H9 (cell line): ENCODE measurements at regions not wholly inside any gene's neighbourhood (a gene's known extent, or its start where the extent isn't known, plus 50 kb on each side); places are given as distances from the start of the nearest gene placed in this dataset.

ENCODE experiments used
- DNase-seq: peaks from one replicate; pipeline ENCODE4 v3.0.0-alpha.2; 2017
- H2AFZ ChIP-seq: one replicate; pipeline ENCODE4 v1.6.1; 2013; ENCODE audit warnings: mild to moderate bottlenecking, low read length, control low read depth, moderate library complexity
- H2AK5ac ChIP-seq: 2 replicates; pipeline ENCODE4 v1.6.1; 2013; ENCODE audit warnings: low read length, control low read depth, mixed read lengths; ENCODE audit not compliant: insufficient read length
- H2BK120ac ChIP-seq: one replicate; pipeline ENCODE4 v1.6.1; 2013; ENCODE audit warnings: low read depth, mild to moderate bottlenecking, low read length, control low read depth, inconsistent platforms; ENCODE audit not compliant: poor library complexity, severe bottlenecking
- H2BK12ac ChIP-seq: 2 replicates; pipeline ENCODE4 v1.6.1; 2013; ENCODE audit warnings: low read length, control low read depth, mixed read lengths, low read depth; ENCODE audit not compliant: insufficient read length
- H2BK15ac ChIP-seq: 2 replicates; pipeline ENCODE4 v1.6.1; 2013; ENCODE audit warnings: low read depth, low read length, control low read depth
- H2BK20ac ChIP-seq: one replicate; pipeline ENCODE4 v1.6.1; 2013; ENCODE audit warnings: low read depth, mild to moderate bottlenecking, low read length, control low read depth, inconsistent platforms; ENCODE audit not compliant: poor library complexity, severe bottlenecking
- H2BK5ac ChIP-seq: 2 replicates; pipeline ENCODE4 v1.6.1; 2013; ENCODE audit warnings: low read length, control low read depth, mixed read lengths; ENCODE audit not compliant: insufficient read length
- H3K14ac ChIP-seq: 2 replicates; pipeline ENCODE4 v1.6.1; 2013; ENCODE audit warnings: low read length, control low read depth; ENCODE audit not compliant: insufficient read depth
- H3K18ac ChIP-seq: 2 replicates; pipeline ENCODE4 v1.6.1; 2013; ENCODE audit warnings: low read depth, mild to moderate bottlenecking, mixed read lengths, low read length, control low read depth; ENCODE audit not compliant: insufficient read length
- H3K23ac ChIP-seq: 2 replicates; pipeline ENCODE4 v1.6.1; 2013; ENCODE audit warnings: low read length, control low read depth, mixed read lengths, low read depth; ENCODE audit not compliant: insufficient read length
- H3K23me2 ChIP-seq: 2 replicates; pipeline ENCODE4 v1.6.1; 2013; ENCODE audit warnings: low read depth, mild to moderate bottlenecking, mixed read lengths, low read length, control low read depth; ENCODE audit not compliant: insufficient read length, poor library complexity, severe bottlenecking
- H3K27ac ChIP-seq: 2 replicates; pipeline ENCODE4 v1.5.1; 2013; ENCODE audit warnings: low read length, control low read depth, mixed read lengths, low read depth; ENCODE audit not compliant: insufficient read length
- H3K27me3 ChIP-seq: 2 replicates; pipeline ENCODE4 v1.6.1; 2013; ENCODE audit warnings: low read length, control low read depth, inconsistent platforms; ENCODE audit not compliant: insufficient read depth
- H3K4ac ChIP-seq: 2 replicates; pipeline ENCODE4 v1.6.1; 2013; ENCODE audit warnings: low read depth, mild to moderate bottlenecking, control low read depth, inconsistent platforms, low read length, moderate library complexity
- H3K4me1 ChIP-seq: 2 replicates; pipeline ENCODE4 v1.6.1; 2013; ENCODE audit warnings: low read length, control low read depth, inconsistent platforms; ENCODE audit not compliant: insufficient read depth
- H3K4me2 ChIP-seq: 2 replicates; pipeline ENCODE4 v1.6.1; 2013; ENCODE audit warnings: low read length, control low read depth, mixed read lengths; ENCODE audit not compliant: insufficient read length, insufficient read depth
- H3K56ac ChIP-seq: 2 replicates; pipeline ENCODE4 v1.6.1; 2013; ENCODE audit warnings: low read depth, mild to moderate bottlenecking, mixed read lengths, low read length, control low read depth; ENCODE audit not compliant: insufficient read length
- H3K79me1 ChIP-seq: 2 replicates; pipeline ENCODE4 v1.6.1; 2013; ENCODE audit warnings: low read depth, mild to moderate bottlenecking, moderate library complexity, low read length, control low read depth, inconsistent platforms; ENCODE audit not compliant: insufficient read depth, poor library complexity, severe bottlenecking
- H3K79me2 ChIP-seq: 2 replicates; pipeline ENCODE4 v1.6.1; 2013; ENCODE audit warnings: low read length, control low read depth, inconsistent platforms; ENCODE audit not compliant: insufficient read depth
- H3K9ac ChIP-seq: 2 replicates; pipeline ENCODE4 v1.6.1; 2013; ENCODE audit warnings: low read length, control low read depth, mixed read lengths; ENCODE audit not compliant: insufficient read length; ENCODE audit errors: extremely low read depth
- H3K9me3 ChIP-seq: one replicate; pipeline ENCODE4 v1.6.1; 2013; ENCODE audit warnings: low read depth, low read length, inconsistent platforms; ENCODE audit not compliant: control insufficient read depth
- H3T11ph ChIP-seq: one replicate; pipeline ENCODE4 v1.6.1; 2013; ENCODE audit warnings: mild to moderate bottlenecking, low read length, control low read depth, inconsistent platforms
- H4K20me1 ChIP-seq: one replicate; pipeline ENCODE4 v1.6.1; 2013; ENCODE audit not compliant: control insufficient read depth, insufficient read length, insufficient read depth
- H4K5ac ChIP-seq: 2 replicates; pipeline ENCODE4 v1.6.1; 2013; ENCODE audit warnings: low read depth, mild to moderate bottlenecking, mixed read lengths, low read length, control low read depth; ENCODE audit not compliant: insufficient read length
- H4K8ac ChIP-seq: replicated peaks from 2 replicates; pipeline ENCODE4 v1.6.1; 2013; ENCODE audit warnings: low read length, control low read depth, mixed read lengths, low read depth; ENCODE audit not compliant: insufficient read length
- H4K91ac ChIP-seq: 2 replicates; pipeline ENCODE4 v1.6.1; 2013; ENCODE audit warnings: low read depth, mild to moderate bottlenecking, moderate library complexity, mixed read lengths, low read length, control low read depth; ENCODE audit not compliant: insufficient read length
- H3K27ac Mint-ChIP-seq, 3 experiments: 2 replicates in 2 of 3; 3 replicates in 1 of 3; pipeline ENCODE4 v1.8.0; 2020 to 2021; ENCODE audit warnings: mixed read lengths in 3 of 3, mild to moderate bottlenecking in 1 of 3, moderate library complexity in 1 of 3
- H3K27me3 Mint-ChIP-seq: 2 replicates; pipeline ENCODE4 v1.8.0; 2021; ENCODE audit warnings: low read depth, mild to moderate bottlenecking, moderate library complexity, mixed read lengths
- H3K36me3 Mint-ChIP-seq, 3 experiments: 2 replicates in 2 of 3; 3 replicates in 1 of 3; pipeline ENCODE4 v1.8.0; 2020 to 2021; ENCODE audit warnings: low read depth in 3 of 3, mixed read lengths in 3 of 3; ENCODE audit not compliant: insufficient read depth in 1 of 3
- H3K4me1 Mint-ChIP-seq, 2 experiments: 2 replicates each; pipeline ENCODE4 v1.8.0; 2020; ENCODE audit warnings: mixed read lengths in 2 of 2
- H3K4me3 Mint-ChIP-seq, 2 experiments: 2 replicates in 1 of 2; 3 replicates in 1 of 2; pipeline ENCODE4 v1.8.0; 2020 to 2021; ENCODE audit warnings: mild to moderate bottlenecking in 2 of 2, mixed read lengths in 2 of 2, moderate library complexity in 1 of 2
- H3K9me3 Mint-ChIP-seq, 2 experiments: 2 replicates in 1 of 2; 3 replicates in 1 of 2; pipeline ENCODE4 v1.8.0; 2020; ENCODE audit warnings: mild to moderate bottlenecking in 2 of 2, mixed read lengths in 2 of 2, moderate library complexity in 1 of 2
- TF ChIP-seq, protein P1 (sequence below): fragments of 200-600 bp; sonication (generic); conservative IDR thresholded peaks from 3 replicates; pipeline ENCODE4 v1.8.0; 2021; ENCODE audit warnings: antibody characterized with exemption, mild to moderate bottlenecking

DNA sequence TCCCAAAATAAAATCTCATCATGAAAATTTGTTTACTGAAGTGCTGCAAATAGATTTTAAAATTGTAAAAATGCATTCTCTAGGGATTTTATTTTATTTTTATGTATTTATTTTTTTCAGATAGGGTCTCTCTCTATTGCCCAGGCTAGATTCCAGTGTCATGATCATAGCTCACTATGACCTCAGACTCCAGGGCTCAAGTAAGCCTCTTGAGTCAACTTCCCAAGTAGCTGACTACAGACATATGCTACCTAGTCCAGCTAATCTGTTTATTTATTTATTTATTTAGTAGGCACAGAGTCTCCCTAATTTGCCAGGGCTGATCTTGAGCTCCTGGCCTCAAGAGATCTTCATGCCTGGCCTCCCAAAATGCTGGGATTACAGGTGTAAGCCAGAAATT lies 317.7 kb upstream of the ANXA10 start:
- H3K36me3 Mint-ChIP-seq: peaks cover 0 to 4% (median 0%) of the 10 kb centered on the region in 3 experiments; a peak in 3 of 7 replicates
- Histone ChIP-seq H3K9ac (no peak overlapping the region), H2AK5ac (no peak overlapping the region), H2BK15ac (no peak overlapping the region), H3K18ac (no peak overlapping the region), H4K5ac (no peak overlapping the region), H3K23me2 (no peaks in the 10 kb centered on the region), H3K4me2 (no peak overlapping the region), H3K14ac (no peak overlapping the region), H3K27me3 (no peaks in the 10 kb centered on the region), H2BK5ac (no peak overlapping the region), H2BK120ac (no peak overlapping the region), H4K20me1 (no peaks in the 10 kb centered on the region), H3K23ac (no peak overlapping the region), H4K91ac (no peak overlapping the region), H2AFZ (no peak overlapping the region), H3K27ac (no peak overlapping the region), H3K9me3 (no peaks in the 10 kb centered on the region), H3T11ph (no peak overlapping the region), H4K8ac (no peak overlapping the region), H3K79me2 (no peaks in the 10 kb centered on the region), H2BK12ac (no peak overlapping the region), H3K4me1 (no peaks in the 10 kb centered on the region), H3K79me1 (no peaks in the 10 kb centered on the region), H3K56ac (no peak overlapping the region), H3K4ac (no peak overlapping the region), H2BK20ac (no peak overlapping the region)
- TF ChIP-seq, protein P1, sequence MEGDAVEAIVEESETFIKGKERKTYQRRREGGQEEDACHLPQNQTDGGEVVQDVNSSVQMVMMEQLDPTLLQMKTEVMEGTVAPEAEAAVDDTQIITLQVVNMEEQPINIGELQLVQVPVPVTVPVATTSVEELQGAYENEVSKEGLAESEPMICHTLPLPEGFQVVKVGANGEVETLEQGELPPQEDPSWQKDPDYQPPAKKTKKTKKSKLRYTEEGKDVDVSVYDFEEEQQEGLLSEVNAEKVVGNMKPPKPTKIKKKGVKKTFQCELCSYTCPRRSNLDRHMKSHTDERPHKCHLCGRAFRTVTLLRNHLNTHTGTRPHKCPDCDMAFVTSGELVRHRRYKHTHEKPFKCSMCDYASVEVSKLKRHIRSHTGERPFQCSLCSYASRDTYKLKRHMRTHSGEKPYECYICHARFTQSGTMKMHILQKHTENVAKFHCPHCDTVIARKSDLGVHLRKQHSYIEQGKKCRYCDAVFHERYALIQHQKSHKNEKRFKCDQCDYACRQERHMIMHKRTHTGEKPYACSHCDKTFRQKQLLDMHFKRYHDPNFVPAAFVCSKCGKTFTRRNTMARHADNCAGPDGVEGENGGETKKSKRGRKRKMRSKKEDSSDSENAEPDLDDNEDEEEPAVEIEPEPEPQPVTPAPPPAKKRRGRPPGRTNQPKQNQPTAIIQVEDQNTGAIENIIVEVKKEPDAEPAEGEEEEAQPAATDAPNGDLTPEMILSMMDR: no peak
- no peaks in the 10 kb centered on the region for H3K4me1 Mint-ChIP-seq
- DNase-seq: no peak
- no peaks in the 10 kb centered on the region for H3K27me3 Mint-ChIP-seq
- H3K4me3 Mint-ChIP-seq: no peak overlapping the region
- H3K27ac Mint-ChIP-seq: no peak overlapping the region
- peaks cover 0 to 6% of the 10 kb centered on the region in 2 experiments for H3K9me3 Mint-ChIP-seq
